ENCODE measurements at regions not wholly inside any gene's neighbourhood (a gene's known extent, or its start where the extent isn't known, plus 50 kb on each side); places are given as distances from the start of the nearest gene placed in this dataset.

- DNase-seq, result no peak
These were observed 277.6 kb downstream of the CDC5L start for GRCh38 chr6:44665143-44665542.

DNA sequence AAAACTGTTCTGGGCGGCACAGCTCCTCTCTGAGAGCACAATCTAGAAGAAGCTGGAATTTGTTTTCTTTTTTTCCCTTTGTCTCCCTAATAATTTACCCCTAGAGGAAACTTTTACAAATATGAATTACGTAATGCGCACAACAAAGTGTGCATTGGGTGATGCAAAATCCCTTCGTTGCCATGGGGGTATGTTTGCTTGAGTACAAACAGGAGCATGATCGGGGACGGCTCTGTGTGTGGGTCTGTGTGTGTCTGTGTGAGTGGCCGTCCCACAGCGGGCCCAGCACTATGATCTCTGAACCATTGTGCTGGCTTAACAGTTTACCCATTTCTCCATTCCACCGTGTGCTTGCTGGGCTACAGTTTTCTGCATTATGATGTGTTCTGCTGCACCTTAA is 278.2 kb downstream of the CDC5L start:
- DNase-seq, result no peak

- DNase-seq, result no peak
These were observed 278.8 kb downstream of the CDC5L start for GRCh38 chr6:44666324-44666723.

DNA sequence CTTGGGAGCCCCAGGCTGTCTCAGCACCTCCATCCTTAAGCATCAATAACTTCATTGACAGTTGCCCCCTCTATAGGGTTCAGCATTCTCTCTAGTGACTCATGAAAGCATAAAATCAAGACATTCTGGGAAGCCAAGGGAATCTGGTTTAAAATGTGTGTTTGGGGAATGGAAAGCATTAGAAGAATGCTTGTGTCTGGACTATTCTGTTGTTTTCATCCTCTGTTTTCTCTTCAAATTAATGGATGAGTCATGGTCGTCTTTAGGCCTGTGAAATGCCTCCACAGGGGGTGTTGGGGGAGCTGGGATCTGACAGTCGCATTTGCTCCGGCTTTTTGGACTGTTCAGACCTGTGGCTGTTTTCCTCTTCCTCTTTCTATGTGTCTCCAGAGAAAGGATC is 279.7 kb downstream of the CDC5L start:
- peak in 1 of 2 experiments; percentile 18 for DNase-seq

- DNase-seq, result peak in 1 of 2 experiments; percentile 26
These were observed 280.3 kb downstream of the CDC5L start for GRCh38 chr6:44667668-44668390.

GRCh38 chr6:44668391-44668930 is 281.0 kb downstream of the CDC5L start:
- DNase-seq, result no peak

GRCh38 chr6:44668976-44669934 is 281.7 kb downstream of the CDC5L start:
- no peak for DNase-seq

- no peak for DNase-seq
These were observed 282.6 kb downstream of the CDC5L start for GRCh38 chr6:44670146-44670545.

- no peak for DNase-seq
These were observed 283.8 kb downstream of the CDC5L start for GRCh38 chr6:44671333-44671732.

DNA sequence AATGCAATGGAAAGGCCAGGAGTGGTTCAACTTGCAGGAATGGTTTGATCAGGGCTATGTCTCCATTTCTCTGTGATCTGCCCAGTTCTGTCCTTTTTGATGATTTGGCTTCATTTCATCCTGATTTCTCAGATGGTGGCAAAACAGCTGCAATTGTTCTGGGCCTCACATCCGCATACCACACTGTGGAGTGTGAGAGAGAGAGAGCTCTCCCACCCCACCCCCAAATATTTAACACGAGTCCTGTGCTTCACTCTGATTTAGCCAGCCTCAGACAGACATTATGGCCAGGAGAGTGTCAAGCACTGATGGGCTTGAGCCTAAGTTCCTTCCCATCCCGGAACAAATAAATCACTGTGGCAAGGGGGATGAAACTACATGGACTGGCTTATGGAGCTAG is 284.6 kb downstream of the CDC5L start:
- DNase-seq, result no peak

- DNase-seq, result no peak
These were observed 285.3 kb downstream of the CDC5L start for GRCh38 chr6:44672841-44673240.

DNA sequence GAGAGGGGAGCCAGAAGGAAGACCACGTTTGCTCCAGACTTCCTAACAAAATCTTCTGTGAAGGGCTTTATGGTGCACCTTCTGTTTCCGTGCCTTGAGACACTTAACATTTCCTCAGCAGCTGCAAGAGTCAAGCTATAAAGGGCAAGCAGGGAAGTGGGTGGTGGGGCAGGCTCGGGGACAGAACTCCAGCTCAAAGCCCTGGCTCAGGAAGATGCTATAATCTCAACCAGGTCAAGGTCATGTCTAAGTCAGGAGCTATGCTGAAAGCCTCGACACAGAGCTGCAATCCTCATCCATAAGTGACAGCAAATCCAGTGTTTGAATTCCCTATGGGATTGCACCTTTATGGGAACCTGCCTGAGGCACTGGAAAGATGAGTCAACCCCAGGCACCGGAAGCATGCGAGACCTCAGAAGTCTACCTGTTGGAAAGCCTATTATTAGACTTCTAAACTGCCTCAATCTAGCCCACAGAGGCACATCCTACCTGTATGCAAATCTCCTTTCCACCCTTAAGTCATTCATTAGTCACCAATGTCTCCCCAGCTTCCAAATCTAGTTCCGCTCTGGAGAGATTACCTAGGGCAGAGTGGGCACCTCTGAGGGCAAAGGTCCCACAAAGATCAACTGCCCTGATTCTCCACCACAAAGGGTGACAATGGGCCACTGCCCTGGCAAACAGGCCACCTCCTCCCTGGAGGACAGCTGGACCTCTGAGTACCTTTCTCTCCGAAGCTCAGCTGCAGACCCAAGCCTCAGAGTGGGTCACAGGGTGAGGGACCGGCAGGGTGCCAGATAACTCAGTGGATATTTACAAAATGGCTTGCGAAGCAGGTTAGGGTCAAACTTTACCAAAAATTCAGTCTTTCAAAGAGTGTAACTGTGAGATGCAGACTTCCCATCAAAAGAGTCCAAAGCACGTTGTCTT is 287.0 kb downstream of the CDC5L start:
- DNase-seq, result no peak

- DNase-seq, result no peak
These were observed 287.9 kb downstream of the CDC5L start for GRCh38 chr6:44675449-44675848.

DNA sequence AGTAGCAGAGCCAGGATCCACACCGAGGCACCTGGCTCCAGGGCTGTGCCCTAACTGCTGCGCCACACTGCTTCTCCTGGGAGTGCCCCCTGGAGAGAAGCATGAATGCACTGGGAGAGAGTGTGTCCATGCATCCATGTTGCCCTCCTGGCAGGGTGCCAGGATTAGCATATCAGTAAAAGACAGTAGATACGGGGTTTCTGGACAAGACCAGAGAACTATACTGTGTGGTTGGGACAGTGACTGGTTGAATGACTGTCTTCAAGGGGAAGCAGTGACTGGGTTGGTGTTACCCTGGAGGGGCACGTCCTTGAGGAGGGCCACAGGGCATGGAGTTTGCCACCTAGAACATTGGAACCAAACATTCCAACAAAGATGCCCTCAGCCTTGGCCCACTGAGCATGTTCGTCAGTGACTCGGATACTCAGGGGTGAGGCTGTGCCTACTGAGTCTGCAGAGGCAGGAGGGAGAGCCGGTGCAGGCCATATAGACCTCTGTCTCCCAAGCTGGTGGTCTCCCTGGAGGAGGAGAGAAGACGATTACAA is 288.8 kb downstream of the CDC5L start:
- no peak for DNase-seq

GRCh38 chr6:44676826-44677433 is 289.4 kb downstream of the CDC5L start:
- DNase-seq, result no peak

- no peak for DNase-seq
These were observed 290.9 kb downstream of the CDC5L start for GRCh38 chr6:44678252-44678935.

- DNase-seq, result no peak
These were observed 292.1 kb downstream of the CDC5L start for GRCh38 chr6:44679438-44680201.

GRCh38 chr6:44680202-44680720 is 292.8 kb downstream of the CDC5L start:
- no peak for DNase-seq

DNA sequence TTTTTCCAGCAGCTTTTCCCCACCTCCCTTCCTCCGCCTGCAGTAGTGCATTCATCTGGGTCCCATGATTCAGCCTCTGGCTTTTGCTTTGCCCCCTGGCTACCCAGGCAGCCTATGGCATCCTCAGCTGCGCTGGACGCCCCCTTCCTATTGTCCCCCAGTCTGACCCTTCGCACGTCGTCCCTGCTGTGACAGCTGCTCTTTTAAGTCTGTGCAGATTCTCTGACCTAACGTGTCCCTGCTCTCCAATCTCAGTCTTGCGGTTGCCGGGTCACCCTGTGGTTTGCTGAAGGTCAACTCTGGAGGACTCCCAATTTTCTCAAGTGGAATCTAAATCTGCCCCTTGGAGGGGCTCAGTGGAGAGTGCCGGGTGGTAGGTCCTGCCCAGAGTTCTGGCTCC is 294.3 kb downstream of the CDC5L start:
- DNase-seq, result no peak

DNA sequence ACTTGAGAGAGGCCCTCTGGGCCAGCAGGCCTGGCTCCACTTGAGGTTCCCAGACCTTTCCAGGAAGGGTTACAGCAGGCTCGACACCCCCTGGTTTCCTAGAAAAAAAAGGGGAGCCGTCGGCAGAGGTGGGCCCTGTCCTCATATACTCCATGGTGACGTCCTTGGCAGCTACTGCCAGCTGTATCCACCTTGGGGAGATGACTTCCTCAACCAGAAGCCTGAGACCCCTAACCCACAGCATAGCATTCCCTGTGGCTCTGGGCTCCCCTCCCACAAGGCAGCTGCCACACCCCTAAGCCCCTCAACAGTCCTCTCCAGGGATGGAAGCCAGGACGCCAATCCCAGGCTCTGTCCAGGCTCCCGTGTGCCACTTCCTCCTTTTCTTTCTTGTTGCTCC is 294.8 kb downstream of the CDC5L start:
- no peak for DNase-seq

Measured in NCI-H446 (cell line).